GM18507 (cell line): ENCODE measurements at regions not wholly inside any gene's neighbourhood (a gene's known extent, or its start where the extent isn't known, plus 50 kb on each side); places are given as distances from the start of the nearest gene placed in this dataset.
"Not testable (repeated sequence)": the region's sequence is repeated elsewhere in the genome, so short reads cannot be mapped to it uniquely, and the experiment has no call there.

Experiments
- DNase-seq: peaks from one replicate; pipeline ENCODE4 v3.0.0; 2011; ENCODE audit warnings: low read depth; ENCODE audit not compliant: insufficient read length; ENCODE audit errors: extremely low spot score
- FAIRE-seq: peaks from 2 replicates; lab custom pipeline; 2011; peaks lifted over from hg19 to GRCh38; lab: Jason Lieb, UNC

GRCh38 chr9:108254236-108254635 is 601.5 kb downstream of the ACTL7B start:
- FAIRE-seq (no peak), DNase-seq (no peak)

- DNase-seq, FAIRE-seq: not testable (repeated sequence)
Measured at GRCh38 chr9:108247391-108247790, 608.4 kb downstream of the ACTL7B start.

- FAIRE-seq, result no peak
- no peak for DNase-seq
Measured at GRCh38 chr9:108245901-108246300, 609.9 kb downstream of the ACTL7B start.

GRCh38 chr9:108245331-108245730 is 610.5 kb downstream of the ACTL7B start:
- DNase-seq (no peak), FAIRE-seq (no peak)

- DNase-seq, result no peak
- no peak for FAIRE-seq
Measured at GRCh38 chr9:108244686-108245085, 611.1 kb downstream of the ACTL7B start.

- DNase-seq (no peak), FAIRE-seq (no peak)
Measured at GRCh38 chr9:108241384-108242073, 614.3 kb downstream of the ACTL7B start.

GRCh38 chr9:108239696-108240321 is 616.0 kb downstream of the ACTL7B start:
- no peak for FAIRE-seq
- DNase-seq, result no peak

- DNase-seq (no peak), FAIRE-seq (no peak)
Measured at GRCh38 chr9:108235609-108236008, 620.2 kb downstream of the ACTL7B start.

- FAIRE-seq (no peak), DNase-seq (no peak)
Measured at GRCh38 chr9:108234811-108235210, 621.0 kb downstream of the ACTL7B start.

- no peak for DNase-seq
- FAIRE-seq, result no peak
Measured at GRCh38 chr9:108225149-108225800, 630.5 kb downstream of the ACTL7B start.

- FAIRE-seq (no peak), DNase-seq (no peak)
Measured at GRCh38 chr9:108224716-108225115, 631.1 kb downstream of the ACTL7B start.

GRCh38 chr9:108219664-108220063 is 636.1 kb downstream of the ACTL7B start:
- no peak for DNase-seq
- no peak for FAIRE-seq

- DNase-seq (no peak), FAIRE-seq (no peak)
Measured at GRCh38 chr9:108217431-108218349, 638.1 kb downstream of the ACTL7B start.

- no peak for DNase-seq
- no peak for FAIRE-seq
Measured at GRCh38 chr9:108213511-108213910, 642.3 kb downstream of the ACTL7B start.

- FAIRE-seq, result no peak
- no peak for DNase-seq
Measured at GRCh38 chr9:108212184-108212583, 643.6 kb downstream of the ACTL7B start.

GRCh38 chr9:108211411-108211955 is 644.3 kb downstream of the ACTL7B start:
- FAIRE-seq, result no peak

GRCh38 chr9:108209132-108209685 is 646.6 kb downstream of the ACTL7B start:
- DNase-seq, result no peak
- no peak for FAIRE-seq

More at GRCh38 chr9:108211411-108211955, 644.3 kb downstream of the ACTL7B start:
- no peak for DNase-seq

GRCh38 chr9:108207561-108208165 is 648.1 kb downstream of the ACTL7B start:
- DNase-seq, result no peak
- FAIRE-seq, result no peak

- FAIRE-seq (no peak), DNase-seq (no peak)
Measured at GRCh38 chr9:108205276-108205675, 650.5 kb downstream of the ACTL7B start.
